ENCODE measurements at regions not wholly inside any gene's neighbourhood (a gene's known extent, or its start where the extent isn't known, plus 50 kb on each side); places are given as distances from the start of the nearest gene placed in this dataset.

DNA sequence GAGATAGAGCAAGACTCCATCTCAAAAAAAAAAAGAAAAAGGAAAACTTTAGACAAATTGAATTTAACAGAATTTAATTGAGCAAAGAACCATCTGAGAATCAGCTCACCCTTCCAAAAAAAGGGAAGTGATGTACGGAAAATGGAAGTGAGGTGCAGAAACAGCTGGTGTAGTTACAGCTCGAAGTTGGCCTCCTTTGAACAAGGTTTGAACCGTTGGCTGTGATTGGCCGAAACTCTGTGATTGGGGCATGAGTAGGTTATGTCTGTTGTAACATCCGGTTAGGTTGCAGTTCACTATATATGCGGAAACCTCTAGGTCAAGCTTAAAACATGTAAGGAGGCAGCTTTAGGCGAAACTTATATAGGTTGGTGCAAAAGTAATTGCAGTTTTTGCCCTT, 97.9 kb upstream of the KIF26B start:
- TF ChIP-seq, protein P1, sequence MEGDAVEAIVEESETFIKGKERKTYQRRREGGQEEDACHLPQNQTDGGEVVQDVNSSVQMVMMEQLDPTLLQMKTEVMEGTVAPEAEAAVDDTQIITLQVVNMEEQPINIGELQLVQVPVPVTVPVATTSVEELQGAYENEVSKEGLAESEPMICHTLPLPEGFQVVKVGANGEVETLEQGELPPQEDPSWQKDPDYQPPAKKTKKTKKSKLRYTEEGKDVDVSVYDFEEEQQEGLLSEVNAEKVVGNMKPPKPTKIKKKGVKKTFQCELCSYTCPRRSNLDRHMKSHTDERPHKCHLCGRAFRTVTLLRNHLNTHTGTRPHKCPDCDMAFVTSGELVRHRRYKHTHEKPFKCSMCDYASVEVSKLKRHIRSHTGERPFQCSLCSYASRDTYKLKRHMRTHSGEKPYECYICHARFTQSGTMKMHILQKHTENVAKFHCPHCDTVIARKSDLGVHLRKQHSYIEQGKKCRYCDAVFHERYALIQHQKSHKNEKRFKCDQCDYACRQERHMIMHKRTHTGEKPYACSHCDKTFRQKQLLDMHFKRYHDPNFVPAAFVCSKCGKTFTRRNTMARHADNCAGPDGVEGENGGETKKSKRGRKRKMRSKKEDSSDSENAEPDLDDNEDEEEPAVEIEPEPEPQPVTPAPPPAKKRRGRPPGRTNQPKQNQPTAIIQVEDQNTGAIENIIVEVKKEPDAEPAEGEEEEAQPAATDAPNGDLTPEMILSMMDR (IDR thresholded peaks at IDR 0.05; ENCODE audit: poor library complexity, severe bottlenecking): no peak
- TF ChIP-seq EZH2 (IDR thresholded peaks at IDR 0.05; ENCODE audit: borderline replicate concordance, insufficient read depth, low read length, poor library complexity, severe bottlenecking) (no peak), EP300 (conservative IDR thresholded peaks at IDR 0.05; ENCODE audit: poor library complexity, severe bottlenecking) (no peak), TAF1 (IDR thresholded peaks at IDR 0.05; ENCODE audit: low read depth) (no peak), RAD21 (conservative IDR thresholded peaks at IDR 0.05) (no peak), POLR2AphosphoS5 (IDR thresholded peaks at IDR 0.05) (no peak), SMC3 (conservative IDR thresholded peaks at IDR 0.05; ENCODE audit: poor library complexity) (no peak), MXI1 (conservative IDR thresholded peaks at IDR 0.05; ENCODE audit: poor library complexity, severe bottlenecking) (no peak)
- TF ChIP-seq, protein P2, sequence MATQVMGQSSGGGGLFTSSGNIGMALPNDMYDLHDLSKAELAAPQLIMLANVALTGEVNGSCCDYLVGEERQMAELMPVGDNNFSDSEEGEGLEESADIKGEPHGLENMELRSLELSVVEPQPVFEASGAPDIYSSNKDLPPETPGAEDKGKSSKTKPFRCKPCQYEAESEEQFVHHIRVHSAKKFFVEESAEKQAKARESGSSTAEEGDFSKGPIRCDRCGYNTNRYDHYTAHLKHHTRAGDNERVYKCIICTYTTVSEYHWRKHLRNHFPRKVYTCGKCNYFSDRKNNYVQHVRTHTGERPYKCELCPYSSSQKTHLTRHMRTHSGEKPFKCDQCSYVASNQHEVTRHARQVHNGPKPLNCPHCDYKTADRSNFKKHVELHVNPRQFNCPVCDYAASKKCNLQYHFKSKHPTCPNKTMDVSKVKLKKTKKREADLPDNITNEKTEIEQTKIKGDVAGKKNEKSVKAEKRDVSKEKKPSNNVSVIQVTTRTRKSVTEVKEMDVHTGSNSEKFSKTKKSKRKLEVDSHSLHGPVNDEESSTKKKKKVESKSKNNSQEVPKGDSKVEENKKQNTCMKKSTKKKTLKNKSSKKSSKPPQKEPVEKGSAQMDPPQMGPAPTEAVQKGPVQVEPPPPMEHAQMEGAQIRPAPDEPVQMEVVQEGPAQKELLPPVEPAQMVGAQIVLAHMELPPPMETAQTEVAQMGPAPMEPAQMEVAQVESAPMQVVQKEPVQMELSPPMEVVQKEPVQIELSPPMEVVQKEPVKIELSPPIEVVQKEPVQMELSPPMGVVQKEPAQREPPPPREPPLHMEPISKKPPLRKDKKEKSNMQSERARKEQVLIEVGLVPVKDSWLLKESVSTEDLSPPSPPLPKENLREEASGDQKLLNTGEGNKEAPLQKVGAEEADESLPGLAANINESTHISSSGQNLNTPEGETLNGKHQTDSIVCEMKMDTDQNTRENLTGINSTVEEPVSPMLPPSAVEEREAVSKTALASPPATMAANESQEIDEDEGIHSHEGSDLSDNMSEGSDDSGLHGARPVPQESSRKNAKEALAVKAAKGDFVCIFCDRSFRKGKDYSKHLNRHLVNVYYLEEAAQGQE (IDR thresholded peaks at IDR 0.05; ENCODE audit: borderline replicate concordance): no peak

Data from neural cell (in vitro differentiated cells).